ACC112 (cell line): ENCODE measurements at regions not wholly inside any gene's neighbourhood (a gene's known extent, or its start where the extent isn't known, plus 50 kb on each side); places are given as distances from the start of the nearest gene placed in this dataset.

Experiments
- H2AFZ ChIP-seq: fragments of 200-600 bp; sonication (generic); one replicate; pipeline ENCODE4 v1.6.0; 2017; ENCODE audit warnings: antibody characterized with exemption, low read length; ENCODE audit not compliant: unreplicated experiment
- H3K27ac ChIP-seq: fragments of 200-600 bp; sonication (generic); 2 replicates; pipeline ENCODE4 v1.5.1; 2014; ENCODE audit warnings: low read depth, mild to moderate bottlenecking, antibody characterized with exemption, low read length, moderate library complexity
- H3K27me3 ChIP-seq: fragments of 200-600 bp; sonication (generic); 2 replicates; pipeline ENCODE4 v1.6.1; 2014; ENCODE audit warnings: mild to moderate bottlenecking, antibody characterized with exemption, low read length, moderate library complexity, mixed read lengths; ENCODE audit not compliant: insufficient read depth
- H3K36me3 ChIP-seq: fragments of 200-600 bp; sonication (generic); 2 replicates; pipeline ENCODE4 v1.6.1; 2016; ENCODE audit warnings: mild to moderate bottlenecking, antibody characterized with exemption, low read length, moderate library complexity, mixed read lengths; ENCODE audit not compliant: insufficient read depth
- H3K4me1 ChIP-seq: fragments of 200-600 bp; sonication (generic); one replicate; pipeline ENCODE4 v1.6.1; 2016; ENCODE audit warnings: low read length, mixed read lengths; ENCODE audit not compliant: insufficient read depth, unreplicated experiment, control insufficient read depth
- H3K4me3 ChIP-seq: fragments of 200-600 bp; sonication (generic); 2 replicates; pipeline ENCODE4 v1.5.1; 2014; ENCODE audit warnings: mild to moderate bottlenecking, low read depth, low read length
- H3K79me2 ChIP-seq: fragments of 200-600 bp; sonication (generic); one replicate; pipeline ENCODE4 v1.6.0; 2016; ENCODE audit warnings: low read length; ENCODE audit not compliant: control insufficient read depth, unreplicated experiment, insufficient read depth

DNA sequence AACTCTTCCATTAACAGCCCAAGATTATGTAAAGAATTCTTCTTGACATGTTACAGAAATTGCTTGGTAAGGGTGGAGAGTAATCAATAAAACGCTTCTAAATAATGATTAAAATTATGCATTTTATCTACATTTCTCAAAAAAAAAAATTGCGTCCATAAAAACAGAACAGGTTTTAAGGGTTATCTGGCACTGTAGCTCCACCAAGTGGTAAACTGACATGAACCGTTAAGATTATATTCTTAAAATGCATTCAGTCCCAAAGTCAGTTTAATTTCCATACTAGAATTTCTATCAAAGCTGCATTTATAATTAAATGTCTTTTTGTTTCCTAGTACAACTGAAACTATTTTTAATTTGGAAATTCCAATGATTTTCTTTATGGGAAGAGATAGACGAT lies 214.0 kb upstream of the UGT8 start:
- no peak overlapping the region for H3K27ac ChIP-seq
- no peak overlapping the region for H2AFZ ChIP-seq
- no peak overlapping the region for H3K4me3 ChIP-seq
- peaks cover 14% of the 10 kb centered on the region for H3K4me1 ChIP-seq
- no peaks in the 10 kb centered on the region for H3K79me2 ChIP-seq
- H3K27me3 ChIP-seq: peaks cover 17% of the 10 kb centered on the region
- no peaks in the 10 kb centered on the region for H3K36me3 ChIP-seq

DNA sequence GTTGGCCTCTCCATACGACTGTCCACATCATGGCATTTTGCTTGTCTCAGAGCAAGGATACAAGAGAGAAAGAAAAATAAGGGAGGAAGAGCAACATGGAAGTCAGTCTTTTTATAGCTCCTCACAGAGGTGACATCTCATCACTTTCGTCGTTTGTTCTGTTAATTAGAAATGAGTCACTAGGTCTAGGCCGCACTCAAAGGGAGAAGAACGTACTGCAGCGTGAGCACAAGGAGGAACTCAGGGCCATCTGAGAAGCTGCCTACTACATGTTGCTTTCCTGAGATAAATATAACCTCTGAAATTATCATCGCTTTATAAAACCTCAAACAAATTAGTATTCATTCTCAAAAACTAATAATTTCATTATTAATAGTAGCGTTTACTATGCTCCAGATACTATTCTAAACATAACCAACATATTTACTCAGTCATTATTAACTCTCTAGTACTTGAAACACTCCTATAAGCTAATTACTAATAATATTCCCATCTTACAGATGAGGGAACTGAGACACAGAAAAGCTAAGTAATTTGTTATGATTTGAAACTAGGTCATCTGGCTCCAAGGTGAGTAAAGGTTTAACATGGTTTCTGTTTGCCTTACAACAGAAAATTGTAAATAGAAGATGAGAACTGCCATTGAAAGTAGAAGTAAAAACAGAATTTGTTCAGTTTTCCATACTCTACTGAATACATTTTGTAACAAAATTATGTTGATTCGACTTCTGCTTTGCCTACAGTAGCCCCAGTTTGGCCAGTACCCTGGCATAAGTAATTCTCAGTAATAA lies 213.2 kb upstream of the UGT8 start:
- H3K4me3 ChIP-seq: no peak overlapping the region
- no peak overlapping the region for H2AFZ ChIP-seq
- no peaks in the 10 kb centered on the region for H3K79me2 ChIP-seq
- no peak overlapping the region for H3K27ac ChIP-seq
- H3K27me3 ChIP-seq: peaks cover 19% of the 10 kb centered on the region
- no peaks in the 10 kb centered on the region for H3K36me3 ChIP-seq
- H3K4me1 ChIP-seq: peaks cover 14% of the 10 kb centered on the region

GRCh38 chr4:114386637-114387233 lies 211.9 kb upstream of the UGT8 start:
- no peaks in the 10 kb centered on the region for H3K79me2 ChIP-seq
- no peak overlapping the region for H3K27ac ChIP-seq
- peaks cover 31% of the 10 kb centered on the region for H3K27me3 ChIP-seq
- no peaks in the 10 kb centered on the region for H3K36me3 ChIP-seq
- no peak overlapping the region for H3K4me3 ChIP-seq
- peaks cover 14% of the 10 kb centered on the region for H3K4me1 ChIP-seq
- H2AFZ ChIP-seq: no peak overlapping the region

DNA sequence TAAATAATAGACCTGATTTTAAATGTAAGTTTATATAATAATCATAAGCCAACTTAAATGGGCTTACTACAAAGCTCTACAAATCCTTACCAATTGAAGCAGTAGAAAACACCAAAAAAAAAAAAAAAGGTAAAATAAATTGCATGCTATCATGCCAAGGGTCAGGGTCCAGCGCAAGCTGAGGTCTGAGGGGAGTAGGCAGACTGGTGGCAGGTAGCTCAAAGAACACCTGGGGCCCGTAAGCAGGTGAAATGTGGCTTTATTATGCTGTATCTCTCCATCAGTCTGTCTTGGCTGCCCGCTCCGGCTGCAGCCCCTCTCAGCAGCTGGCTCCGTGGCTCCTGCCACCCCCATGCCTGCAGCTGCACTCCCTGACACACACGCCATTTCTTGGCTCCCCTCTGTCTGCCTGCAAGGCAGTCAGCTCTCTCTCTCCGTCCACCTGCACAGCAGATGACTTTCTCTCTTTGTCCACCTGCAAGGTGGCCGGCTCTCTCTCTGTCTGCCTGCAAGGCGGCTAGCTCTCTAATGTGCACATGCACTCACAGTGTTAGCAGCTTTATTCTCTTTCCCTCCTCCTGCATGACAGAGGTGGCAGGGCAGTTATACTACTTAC lies 209.4 kb upstream of the UGT8 start:
- H3K4me3 ChIP-seq: no peak overlapping the region
- no peak overlapping the region for H3K27ac ChIP-seq
- H2AFZ ChIP-seq: no peak overlapping the region
- H3K4me1 ChIP-seq: peaks cover 1% of the 10 kb centered on the region
- peaks cover 51% of the 10 kb centered on the region for H3K27me3 ChIP-seq
- H3K79me2 ChIP-seq: no peaks in the 10 kb centered on the region
- no peaks in the 10 kb centered on the region for H3K36me3 ChIP-seq

DNA sequence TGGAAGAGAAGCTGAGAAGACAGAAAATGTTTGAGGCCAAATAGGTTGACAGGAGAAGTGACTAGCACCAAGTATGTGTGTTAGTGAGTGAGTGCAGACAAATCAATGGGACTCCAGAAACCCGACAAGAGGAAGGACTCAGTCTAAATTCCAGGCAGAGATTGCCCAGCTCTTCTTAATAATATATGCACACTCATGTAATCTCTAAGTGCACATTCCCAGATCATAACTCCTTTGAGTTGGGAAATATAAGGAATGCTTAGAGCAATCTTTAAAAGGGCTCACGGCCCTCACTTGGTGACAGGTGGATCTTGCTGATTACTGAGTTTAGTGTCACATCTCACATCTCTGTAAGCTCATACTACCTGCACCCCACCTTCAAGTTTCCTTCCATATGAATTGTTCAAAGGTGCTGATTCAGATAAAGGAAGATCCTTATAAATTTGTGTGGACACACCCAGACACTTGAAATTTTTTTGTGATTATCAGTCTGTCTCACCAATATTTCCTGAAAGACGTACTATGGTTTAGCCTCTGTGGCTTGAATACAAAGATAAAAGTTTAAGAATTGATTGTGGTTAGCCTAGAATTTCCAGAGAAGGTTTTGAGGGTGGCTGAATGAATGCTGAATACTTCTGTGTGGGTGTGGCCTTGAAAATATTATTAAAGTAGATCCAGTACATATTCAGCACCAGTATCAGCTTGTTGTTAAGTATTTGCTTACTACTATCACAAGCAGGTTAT lies 205.1 kb upstream of the UGT8 start:
- Histone ChIP-seq H2AFZ (no peak overlapping the region), H3K27ac (no peak overlapping the region), H3K36me3 (no peaks in the 10 kb centered on the region), H3K79me2 (no peaks in the 10 kb centered on the region), H3K4me3 (no peak overlapping the region), H3K27me3 (peaks cover 73% of the 10 kb centered on the region), H3K4me1 (no peaks in the 10 kb centered on the region)

- Histone ChIP-seq H2AFZ (no peak overlapping the region), H3K27me3 (peaks cover 56% of the 10 kb centered on the region), H3K36me3 (no peaks in the 10 kb centered on the region), H3K4me3 (no peak overlapping the region), H3K27ac (no peak overlapping the region), H3K79me2 (no peaks in the 10 kb centered on the region), H3K4me1 (no peaks in the 10 kb centered on the region)
Observed at GRCh38 chr4:114396808-114397207, 201.8 kb upstream of the UGT8 start.

DNA sequence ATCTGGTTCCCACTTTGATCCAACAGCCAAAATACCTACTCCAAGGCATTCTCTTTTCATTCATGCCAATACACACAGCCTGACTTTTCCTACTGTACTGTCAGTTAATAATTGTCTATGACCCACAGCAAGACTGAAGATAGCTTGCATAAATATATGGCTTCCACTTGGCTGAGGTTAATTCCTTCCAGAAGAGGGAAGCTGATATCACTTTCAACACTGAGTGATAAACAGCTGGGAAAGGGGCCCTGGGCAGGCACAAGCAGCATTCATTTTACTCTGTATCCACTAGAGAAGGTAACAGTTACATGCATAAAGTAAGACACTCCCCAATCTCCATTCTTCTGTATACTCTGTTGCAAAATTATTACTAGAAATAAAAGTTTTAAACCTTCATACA lies 200.2 kb upstream of the UGT8 start:
- Histone ChIP-seq H3K36me3 (no peaks in the 10 kb centered on the region), H3K4me1 (no peaks in the 10 kb centered on the region), H3K4me3 (no peak overlapping the region), H3K27me3 (peaks cover 53% of the 10 kb centered on the region), H2AFZ (no peak overlapping the region), H3K79me2 (no peaks in the 10 kb centered on the region), H3K27ac (no peak overlapping the region)

- H3K79me2 ChIP-seq: no peaks in the 10 kb centered on the region
- H2AFZ ChIP-seq: no peak overlapping the region
- peaks cover 46% of the 10 kb centered on the region for H3K27me3 ChIP-seq
- no peak overlapping the region for H3K27ac ChIP-seq
- H3K36me3 ChIP-seq: no peaks in the 10 kb centered on the region
- H3K4me3 ChIP-seq: no peak overlapping the region
- H3K4me1 ChIP-seq: no peaks in the 10 kb centered on the region
Observed at GRCh38 chr4:114399105-114399504, 199.5 kb upstream of the UGT8 start.

DNA sequence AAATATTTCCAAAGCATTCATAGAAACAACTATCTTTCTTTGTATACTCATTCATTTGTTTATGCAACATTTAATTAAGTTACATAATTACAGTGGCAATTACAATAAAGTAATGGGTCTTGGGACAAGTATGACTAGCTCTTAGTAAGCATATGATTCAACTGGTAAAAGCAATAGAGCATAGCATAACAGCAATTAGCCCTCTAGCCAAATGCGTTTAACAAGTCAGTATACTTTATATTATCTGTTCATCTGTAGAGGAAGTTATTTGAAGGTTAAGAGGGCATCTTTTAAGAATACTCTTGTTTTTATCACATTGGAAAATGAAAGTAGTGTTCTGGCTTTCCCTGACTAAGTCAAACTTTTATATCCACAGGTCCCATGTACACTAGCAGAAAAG lies 198.1 kb upstream of the UGT8 start:
- H3K79me2 ChIP-seq: no peaks in the 10 kb centered on the region
- no peaks in the 10 kb centered on the region for H3K36me3 ChIP-seq
- peaks cover 50% of the 10 kb centered on the region for H3K27me3 ChIP-seq
- no peak overlapping the region for H3K4me3 ChIP-seq
- H2AFZ ChIP-seq: no peak overlapping the region
- H3K4me1 ChIP-seq: no peaks in the 10 kb centered on the region
- H3K27ac ChIP-seq: no peak overlapping the region

DNA sequence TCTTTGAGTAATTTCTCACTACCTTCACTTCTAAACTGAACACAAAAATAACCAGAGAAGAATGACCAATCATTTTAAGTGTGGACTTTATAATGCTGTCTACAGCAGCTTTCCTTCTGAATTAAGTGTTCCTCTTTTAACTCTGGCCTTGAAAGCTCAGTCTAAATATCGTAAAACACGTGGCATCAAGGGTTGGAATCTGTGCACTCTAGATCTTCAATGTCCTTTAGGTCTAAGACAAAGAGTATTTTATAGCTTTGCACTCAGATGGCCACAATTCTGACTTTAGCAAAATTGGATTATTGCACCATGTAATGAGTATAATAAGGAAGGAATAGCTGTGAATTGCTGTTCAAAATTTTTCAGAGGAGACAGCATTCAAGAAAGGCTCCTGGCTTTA lies 197.1 kb upstream of the UGT8 start:
- H3K27ac ChIP-seq: no peak overlapping the region
- no peak overlapping the region for H3K4me3 ChIP-seq
- no peak overlapping the region for H2AFZ ChIP-seq
- H3K79me2 ChIP-seq: no peaks in the 10 kb centered on the region
- H3K36me3 ChIP-seq: no peaks in the 10 kb centered on the region
- H3K4me1 ChIP-seq: no peaks in the 10 kb centered on the region
- peaks cover 43% of the 10 kb centered on the region for H3K27me3 ChIP-seq
